Activated naive CD4-positive, alpha-beta T cell treated with anti-CD3 and anti-CD28 coated beads, Interleukin-2, amount 50 U/mL, for 16 hours (primary cell): ENCODE measurements at regions not wholly inside any gene's neighbourhood (a gene's known extent, or its start where the extent isn't known, plus 50 kb on each side); places are given as distances from the start of the nearest gene placed in this dataset.
"Not testable (repeated sequence)": the region's sequence is repeated elsewhere in the genome, so short reads cannot be mapped to it uniquely, and the experiment has no call there.

Experiments used
- DNase-seq: peaks from one replicate; pipeline ENCODE4 v3.0.0-alpha.2; 2020

DNA sequence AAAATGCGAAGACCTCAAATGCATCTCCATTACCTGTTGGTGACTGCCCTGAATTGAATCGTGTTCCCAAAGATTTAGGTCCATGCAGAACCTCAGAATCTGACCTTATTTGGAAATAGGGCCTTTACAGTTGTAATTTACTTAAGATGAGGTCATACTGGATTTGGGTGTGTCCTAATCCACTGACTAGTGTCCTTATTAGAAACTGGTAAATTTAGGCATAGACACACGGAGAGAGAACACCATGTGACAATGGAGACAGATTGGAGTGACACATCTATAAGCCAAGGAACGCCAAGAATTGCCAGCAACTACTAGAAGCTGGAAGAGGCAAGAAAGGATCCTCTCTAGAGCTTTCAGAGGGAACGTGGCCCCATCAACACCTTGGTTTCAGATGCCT lies 203.1 kb downstream of the SMAD2 start:
- no peak for DNase-seq

DNA sequence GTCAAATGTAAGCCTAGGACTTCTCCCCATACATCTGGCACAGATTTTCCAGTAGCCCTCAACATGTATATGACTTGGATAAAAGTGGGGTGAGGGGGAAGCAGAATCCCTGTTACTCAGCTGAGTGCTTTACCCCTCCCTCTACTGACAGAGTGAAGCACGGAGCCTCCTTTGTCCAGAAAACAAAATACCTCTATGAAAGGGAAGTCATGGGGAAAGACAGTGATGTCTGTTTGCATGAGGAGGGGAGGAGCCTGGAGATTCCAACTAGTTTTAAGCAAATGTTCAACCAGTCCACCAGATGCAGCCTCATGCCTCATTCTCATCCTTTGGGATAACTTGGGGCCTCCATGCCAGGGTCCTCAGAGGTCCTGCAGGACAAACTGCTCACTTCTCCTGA lies 203.9 kb downstream of the SMAD2 start:
- no peak for DNase-seq

- no peak for DNase-seq
Observed at GRCh38 chr18:47725656-47726055, 204.8 kb downstream of the SMAD2 start.

DNA sequence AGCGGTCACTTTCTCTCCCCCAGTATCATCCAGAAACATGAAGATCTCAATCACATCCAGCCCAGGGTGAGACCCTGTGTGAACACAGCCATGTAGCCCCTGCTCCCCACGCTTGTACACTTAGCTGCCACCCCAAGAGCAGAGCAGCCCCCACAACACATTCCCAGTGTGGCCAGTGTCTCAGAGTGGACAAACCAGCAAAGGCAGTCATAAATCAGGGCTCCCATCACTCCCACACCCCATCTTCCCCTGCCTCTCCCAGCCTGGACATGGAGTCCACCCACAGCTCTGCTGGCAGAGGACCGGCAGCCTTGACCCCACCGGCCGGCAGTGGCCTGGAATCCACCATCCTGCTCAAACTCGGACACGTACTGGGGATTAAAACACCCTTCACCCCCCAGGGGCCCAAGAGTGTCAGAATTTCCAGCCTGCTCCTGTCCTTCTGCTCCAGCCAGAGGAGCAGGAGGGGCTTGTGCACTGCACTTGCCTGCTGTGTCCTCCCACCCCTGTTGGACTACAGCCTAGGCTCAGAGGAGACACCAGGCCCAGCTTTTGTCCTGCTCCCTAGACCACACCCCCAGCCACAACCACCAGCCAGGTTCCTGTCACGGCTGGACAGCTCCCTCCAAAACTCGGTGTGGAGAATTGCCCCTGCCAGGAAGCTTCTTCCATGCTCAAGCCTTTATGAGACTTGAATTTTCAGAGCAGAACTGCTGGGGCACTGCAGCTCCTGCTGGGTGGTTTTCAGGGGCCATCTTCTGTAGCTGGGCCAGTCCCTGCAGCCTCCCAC lies 206.1 kb downstream of the SMAD2 start:
- no peak for DNase-seq

GRCh38 chr18:47721876-47722275 lies 208.6 kb downstream of the SMAD2 start:
- no peak for DNase-seq

DNA sequence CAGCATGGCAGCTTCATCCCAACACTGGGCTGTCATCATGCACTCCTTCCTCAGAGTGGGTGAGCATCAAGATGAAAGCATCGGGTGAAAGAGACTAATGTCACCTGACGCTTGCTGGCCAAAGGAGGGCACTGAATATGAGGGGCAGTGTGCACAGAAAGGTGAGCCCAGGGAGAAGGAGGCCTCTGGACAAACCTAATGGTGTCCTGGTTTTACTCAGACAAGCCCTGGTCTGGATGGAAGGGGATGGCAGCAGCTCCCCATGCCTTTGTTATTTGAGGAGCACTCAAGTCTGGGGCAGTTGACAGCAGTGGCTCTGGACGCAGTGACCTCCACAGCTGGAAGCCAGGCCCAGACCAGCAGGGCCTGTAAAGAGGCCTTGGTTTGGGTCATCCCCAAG lies 209.7 kb downstream of the SMAD2 start:
- DNase-seq = no peak

GRCh38 chr18:47719096-47719780 lies 211.2 kb downstream of the SMAD2 start:
- no peak for DNase-seq

DNA sequence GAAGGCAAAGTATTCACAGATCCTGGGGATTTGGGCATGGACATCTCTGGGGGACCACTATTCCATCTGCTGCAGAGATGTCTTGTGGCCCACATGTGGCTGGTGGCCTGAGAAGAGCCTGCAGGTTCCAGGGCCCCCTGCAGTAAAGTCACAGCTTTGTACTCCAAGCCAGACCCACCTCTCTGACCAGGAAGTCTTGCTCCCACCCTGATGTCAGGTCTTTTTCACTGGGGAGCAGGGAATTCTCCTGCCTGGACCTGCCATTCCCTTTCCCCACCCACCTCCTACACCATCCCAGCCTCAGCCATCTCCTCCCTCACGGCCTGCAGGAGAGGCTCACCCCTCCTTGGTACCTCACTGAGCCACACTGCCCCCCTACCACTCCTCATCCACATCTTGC lies 211.8 kb downstream of the SMAD2 start:
- DNase-seq = no peak

DNA sequence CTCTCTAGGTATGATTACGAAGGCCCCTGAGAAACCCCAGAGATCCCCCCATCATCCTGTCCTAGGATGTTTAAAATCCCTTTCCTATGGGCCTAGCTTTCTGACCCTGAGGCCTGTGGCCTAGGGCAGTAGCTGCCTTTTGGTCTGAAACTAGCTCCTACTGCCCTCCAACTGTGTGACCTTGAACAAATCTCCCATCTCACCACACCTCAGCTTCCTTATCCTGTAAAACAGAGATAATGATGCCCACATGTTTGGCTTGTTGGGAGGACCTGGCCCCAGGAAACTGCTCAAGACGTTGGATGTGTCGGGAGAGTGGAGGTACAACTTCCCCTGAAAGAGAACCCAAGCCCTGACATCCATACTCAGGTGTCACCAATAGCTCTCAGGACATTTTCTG lies 213.2 kb downstream of the SMAD2 start:
- no peak for DNase-seq

DNA sequence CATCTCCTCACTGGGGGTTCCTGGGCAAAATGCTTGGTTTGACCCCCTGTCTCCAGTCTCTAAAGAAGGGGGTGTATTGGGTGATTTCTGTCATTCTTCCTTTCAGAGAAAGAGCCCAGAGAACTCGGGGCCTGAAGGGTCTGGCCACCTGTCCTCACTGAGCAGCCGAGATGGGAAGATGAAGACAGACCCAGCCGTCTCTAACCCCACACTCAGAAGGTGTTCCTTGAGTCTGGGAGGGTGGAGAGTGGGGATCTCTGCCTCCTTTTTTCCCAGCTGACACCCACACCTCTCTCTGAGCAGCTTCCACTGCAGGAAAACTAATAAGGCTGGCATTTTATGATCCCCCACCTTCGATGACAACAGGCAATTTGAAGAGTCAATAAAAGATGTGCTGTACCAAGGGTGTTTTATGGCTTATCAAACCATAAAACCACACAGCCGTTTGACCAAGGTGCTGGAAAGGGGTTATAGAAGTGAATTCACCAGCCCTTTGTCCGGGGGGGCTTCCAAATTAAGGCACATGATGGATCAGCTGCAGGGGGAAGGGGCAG lies 213.8 kb downstream of the SMAD2 start:
- DNase-seq = no peak

DNA sequence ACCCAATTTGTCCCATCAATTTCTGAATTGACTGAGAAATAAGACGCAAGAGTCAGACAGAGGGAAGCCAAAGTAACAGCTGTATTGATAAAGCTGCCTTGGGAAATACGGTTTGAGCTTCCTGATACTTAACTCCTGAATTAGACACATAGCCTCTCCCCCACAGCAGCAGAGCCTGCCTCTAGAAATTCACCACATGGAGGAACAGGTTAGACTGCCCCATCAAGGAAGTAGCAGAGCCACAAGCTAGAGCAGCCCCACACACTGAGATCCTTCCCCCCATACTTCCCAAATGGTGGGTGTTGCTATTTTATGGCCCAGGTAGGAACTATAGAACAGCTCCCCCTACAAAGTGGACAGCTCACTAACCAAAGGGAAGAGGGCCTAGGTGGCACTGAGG lies 220.0 kb downstream of the SMAD2 start:
- DNase-seq = no peak

GRCh38 chr18:47709556-47709955 lies 220.9 kb downstream of the SMAD2 start:
- no peak for DNase-seq

GRCh38 chr18:47708206-47708605 lies 222.3 kb downstream of the SMAD2 start:
- DNase-seq = no peak

- DNase-seq = no peak
Observed at GRCh38 chr18:47701134-47701533, 229.3 kb downstream of the SMAD2 start.

DNA sequence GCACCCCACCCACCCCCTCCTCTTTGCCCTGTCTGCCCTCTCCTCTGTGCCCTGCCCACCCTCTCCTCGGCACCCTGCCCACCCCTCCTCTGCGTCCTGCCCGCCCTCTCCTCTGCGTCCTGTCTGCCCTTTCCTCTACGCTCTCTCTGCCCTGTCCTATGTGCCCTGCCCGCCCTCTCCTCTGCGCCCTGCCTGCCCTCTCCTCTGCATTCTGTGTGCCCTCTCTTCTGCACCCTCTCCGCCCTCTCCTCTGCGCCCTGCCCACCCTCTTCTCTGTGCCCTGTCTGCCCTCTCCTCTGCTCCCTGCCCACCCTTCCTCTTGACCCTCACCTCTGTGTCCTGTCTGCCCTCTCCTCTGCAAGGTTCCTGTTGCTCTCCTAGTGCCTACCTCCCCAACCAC lies 233.6 kb downstream of the SMAD2 start:
- no peak for DNase-seq

DNA sequence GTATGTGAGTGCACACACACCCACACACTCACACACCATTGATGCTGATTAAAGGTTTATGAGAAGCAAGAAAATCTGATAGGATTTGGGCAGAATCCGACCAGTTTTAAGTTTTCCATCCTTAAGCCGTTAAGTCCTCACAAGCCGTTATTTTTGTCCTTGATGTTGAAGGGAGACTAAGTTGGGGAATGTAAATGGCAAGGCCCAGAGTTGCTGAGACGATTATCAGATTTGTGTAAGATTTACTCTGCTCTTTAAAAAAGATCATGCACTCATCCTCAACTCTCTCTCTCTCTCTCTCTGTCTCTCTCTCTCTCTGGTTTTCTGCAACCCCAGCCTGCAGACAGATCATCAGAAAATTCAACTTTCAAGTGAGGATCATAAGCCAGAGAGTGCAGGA lies 238.8 kb downstream of the SMAD2 start:
- no peak for DNase-seq

GRCh38 chr18:47690778-47691177 lies 239.7 kb downstream of the SMAD2 start:
- not testable (repeated sequence) for DNase-seq

DNA sequence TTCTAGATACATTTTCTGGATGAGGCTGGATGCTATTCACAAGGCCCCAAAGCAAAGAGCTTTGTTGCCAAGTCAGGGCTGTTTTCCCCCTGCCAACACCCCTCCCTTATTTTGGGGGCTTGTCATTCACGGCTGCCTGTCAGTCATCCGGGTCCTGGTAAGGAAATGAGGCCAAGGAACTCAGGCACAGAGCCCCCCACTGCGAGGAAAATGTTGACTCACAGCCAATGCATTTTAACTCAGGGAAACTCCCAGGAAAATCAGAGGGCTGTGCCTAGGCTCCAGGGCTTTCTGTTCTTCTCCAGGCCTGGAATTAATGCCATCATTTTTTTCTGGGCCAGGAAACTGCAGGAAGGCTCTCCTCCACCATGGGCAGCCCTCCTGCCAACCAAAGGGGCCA lies 241.1 kb downstream of the SMAD2 start:
- DNase-seq = no peak

GRCh38 chr18:47686806-47687205 lies 243.7 kb downstream of the SMAD2 start:
- DNase-seq = no peak

DNA sequence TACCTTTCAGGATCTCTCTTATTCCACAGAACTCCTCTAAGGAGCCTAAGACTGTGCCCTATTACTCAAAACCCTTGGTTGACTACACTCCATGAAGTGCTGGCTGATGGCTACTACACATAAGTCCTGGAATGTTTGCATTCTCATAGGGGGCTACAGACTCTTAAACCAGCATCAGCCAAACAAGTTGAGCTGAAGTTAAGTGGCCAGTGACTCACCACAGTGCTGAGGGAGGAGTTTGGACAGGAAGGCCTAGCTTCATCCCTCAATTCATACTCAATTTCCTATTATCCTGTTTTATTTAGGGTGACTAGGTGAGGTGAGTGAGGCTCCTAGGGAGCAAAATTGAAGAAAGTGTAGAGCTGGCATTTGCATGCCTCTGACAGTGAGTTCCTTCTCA lies 246.7 kb downstream of the SMAD2 start:
- no peak for DNase-seq

DNA sequence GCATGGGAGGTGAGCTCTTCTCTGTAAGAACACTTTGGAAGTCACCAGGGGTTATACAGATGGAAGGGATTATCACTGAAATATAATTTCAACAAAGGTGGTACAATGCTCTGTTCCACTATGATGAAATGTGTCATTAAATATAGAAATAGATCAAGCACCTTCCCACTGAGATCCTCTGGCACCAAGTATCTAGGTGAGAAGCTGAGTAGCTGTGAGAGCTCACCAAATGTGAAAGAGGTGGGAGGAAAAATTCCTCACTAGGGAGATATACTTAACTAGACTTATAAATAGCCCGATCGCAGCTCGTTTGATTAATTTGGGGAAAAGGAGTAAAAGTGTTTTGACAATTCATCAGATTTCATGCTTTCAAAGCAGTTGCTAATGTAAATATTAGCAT lies 247.6 kb downstream of the SMAD2 start:
- DNase-seq = no peak

DNA sequence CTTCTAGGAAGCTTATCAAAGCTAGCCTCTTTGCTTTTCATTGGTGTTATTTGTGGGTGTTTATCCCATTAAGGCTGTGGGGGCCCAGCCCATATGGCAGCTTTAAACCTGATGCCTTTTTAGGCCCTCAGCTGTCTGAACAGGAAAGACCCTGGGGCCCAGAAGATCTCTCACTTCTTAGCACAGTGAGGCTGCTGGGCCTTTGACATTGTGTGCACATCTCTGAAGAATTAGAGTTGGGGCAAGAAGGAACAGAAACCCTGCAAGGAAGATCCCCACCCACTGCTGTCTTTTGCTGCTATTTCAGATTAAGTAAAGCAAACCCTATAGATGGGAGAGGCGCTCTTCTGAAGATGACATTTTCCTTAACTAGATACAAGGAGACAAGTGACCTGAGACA lies 250.0 kb downstream of the SMAD2 start:
- no peak for DNase-seq

DNA sequence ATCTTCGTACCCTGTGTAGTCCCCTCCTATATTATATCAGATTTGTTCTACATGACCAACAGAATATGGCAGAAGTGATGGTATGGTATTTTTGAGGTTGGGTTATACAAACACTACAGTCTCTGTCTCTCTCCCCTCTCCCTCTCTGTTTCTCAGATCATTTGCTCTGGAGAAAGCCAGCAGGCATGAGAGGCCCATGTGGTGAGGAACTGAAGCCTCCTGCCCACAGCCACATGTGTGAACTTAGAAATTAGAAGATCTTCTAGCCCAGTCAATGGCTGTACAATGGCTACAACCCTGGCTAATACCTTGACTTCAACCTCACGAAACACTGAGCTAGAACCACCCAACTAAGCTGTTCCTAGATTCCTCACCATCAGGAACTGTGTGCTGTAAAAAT lies 250.6 kb downstream of the SMAD2 start:
- no peak for DNase-seq

DNA sequence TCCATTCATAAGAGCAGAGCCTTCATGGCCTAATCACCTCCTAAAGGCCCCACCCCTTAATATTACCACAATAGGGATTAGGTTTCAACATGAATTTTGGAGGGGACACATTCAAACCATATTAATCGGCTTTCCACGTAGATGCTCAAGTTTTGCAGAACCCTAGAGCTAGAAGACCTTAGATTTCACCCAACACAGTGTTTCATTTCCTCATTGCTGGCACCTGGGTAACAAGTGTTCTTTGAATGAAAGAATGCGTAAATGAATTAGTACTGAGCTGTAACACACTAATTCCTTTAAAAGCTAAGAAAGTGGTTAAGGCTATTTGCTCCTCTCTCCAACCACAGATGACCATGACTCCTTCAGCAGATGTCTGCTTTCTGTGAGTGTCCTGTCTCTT lies 252.5 kb downstream of the SMAD2 start:
- DNase-seq = no peak

DNA sequence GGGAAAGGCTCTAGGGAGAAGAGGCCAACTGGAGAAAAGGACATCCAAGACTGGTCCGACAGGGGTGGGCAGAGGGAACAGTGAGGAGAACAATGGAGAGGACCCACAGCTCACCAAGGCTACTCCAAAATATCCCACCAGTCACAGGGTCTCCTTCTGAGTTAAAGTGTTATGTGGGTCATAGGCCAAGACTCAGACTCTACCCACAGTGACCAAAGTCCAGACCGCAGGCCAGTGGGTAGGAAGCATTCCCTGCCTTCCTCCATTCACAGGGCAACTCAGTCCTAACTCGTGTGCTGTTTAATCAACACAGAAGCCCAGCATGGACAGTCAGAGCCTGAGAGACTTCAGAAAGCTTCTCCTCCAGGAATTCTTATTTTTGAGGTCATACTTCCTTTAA lies 260.6 kb downstream of the SMAD2 start:
- no peak for DNase-seq
